Ishikawa (cell line): ENCODE measurements at regions not wholly inside any gene's neighbourhood (a gene's known extent, or its start where the extent isn't known, plus 50 kb on each side); places are given as distances from the start of the nearest gene placed in this dataset.

Experiments
- CEBPB ChIP-seq: IDR thresholded peaks from 2 replicates; pipeline ENCODE4 v1.6.1; 2012
- CREB1 ChIP-seq: IDR thresholded peaks from 2 replicates; pipeline ENCODE4 v1.6.1; 2012; ENCODE audit warnings: low read depth
- EGR1 ChIP-seq: IDR thresholded peaks from 2 replicates; pipeline ENCODE4 v1.6.1; 2012
- EP300 ChIP-seq: IDR thresholded peaks from 2 replicates; pipeline ENCODE4 v1.6.1; 2012; ENCODE audit warnings: borderline replicate concordance
- FOXM1 ChIP-seq: IDR thresholded peaks from 2 replicates; pipeline ENCODE4 v1.6.1; 2012; ENCODE audit warnings: low read depth, borderline replicate concordance
- MAX ChIP-seq: IDR thresholded peaks from 2 replicates; pipeline ENCODE4 v1.6.1; 2012
- NFIC ChIP-seq: IDR thresholded peaks from 2 replicates; pipeline ENCODE4 v1.6.1; 2012
- RAD21 ChIP-seq: IDR thresholded peaks from 2 replicates; pipeline ENCODE4 v1.6.1; 2012; ENCODE audit warnings: low read depth
- REST ChIP-seq: IDR thresholded peaks from 2 replicates; pipeline ENCODE4 v1.6.1; 2012; ENCODE audit warnings: low read depth, mild to moderate bottlenecking
- TAF1 ChIP-seq: IDR thresholded peaks from 2 replicates; pipeline ENCODE4 v1.6.1; 2012; ENCODE audit warnings: low read depth, mild to moderate bottlenecking
- TCF12 ChIP-seq: IDR thresholded peaks from 2 replicates; pipeline ENCODE4 v1.6.1; 2012; ENCODE audit warnings: low read depth
- TEAD4 ChIP-seq: IDR thresholded peaks from 2 replicates; pipeline ENCODE4 v1.6.1; 2012
- USF1 ChIP-seq: IDR thresholded peaks from 2 replicates; pipeline ENCODE4 v1.6.1; 2012
- YY1 ChIP-seq: IDR thresholded peaks from 2 replicates; pipeline ENCODE4 v1.6.1; 2012; ENCODE audit warnings: low read depth
- ZBTB7A ChIP-seq: IDR thresholded peaks from 2 replicates; pipeline ENCODE4 v1.6.1; 2012; ENCODE audit warnings: low read depth

- no peak for TF ChIP-seq TAF1
- no peak for TF ChIP-seq REST
- no peak for TF ChIP-seq EGR1
- no peak for TF ChIP-seq CREB1
- no peak for TF ChIP-seq RAD21
- no peak for TF ChIP-seq USF1
- no peak for TF ChIP-seq CEBPB
- TF ChIP-seq TEAD4: no peak
- no peak for TF ChIP-seq EP300
- TF ChIP-seq FOXM1: no peak
- no peak for TF ChIP-seq MAX
- TF ChIP-seq TCF12: no peak
- no peak for TF ChIP-seq NFIC
- TF ChIP-seq YY1: no peak
Observed at GRCh38 chr7:86964973-86965726, 94.3 kb downstream of the ELAPOR2 start.

GRCh38 chr7:86963599-86964230 is 95.7 kb downstream of the ELAPOR2 start:
- TF ChIP-seq NFIC (no peak), YY1 (no peak), CEBPB (no peak), REST (no peak), EGR1 (no peak), RAD21 (no peak), USF1 (no peak), TAF1 (no peak)

- TF ChIP-seq EP300 (no peak), ZBTB7A (no peak), TAF1 (no peak), TEAD4 (no peak), CREB1 (no peak), RAD21 (no peak), REST (no peak), TCF12 (no peak)
Observed at GRCh38 chr7:86962623-86963022, 96.8 kb downstream of the ELAPOR2 start.

GRCh38 chr7:86961686-86962085 is 97.8 kb downstream of the ELAPOR2 start:
- TF ChIP-seq RAD21 (no peak), MAX (no peak), REST (no peak), TAF1 (no peak), USF1 (no peak), TEAD4 (no peak), CREB1 (no peak), NFIC (no peak)
